Tibial nerve (tissue), 4 donors: ENCODE measurements at regions not wholly inside any gene's neighbourhood (a gene's known extent, or its start where the extent isn't known, plus 50 kb on each side); places are given as distances from the start of the nearest gene placed in this dataset.

ENCODE experiments used
- DNase-seq, 2 donors: peaks; one replicate each; pipeline ENCODE4 v3.0.0-alpha.2; 2019; ENCODE audit warnings: low spot score in 2 of 2
- H3K27ac ChIP-seq, 4 donors: fragments of 200-600 bp; sonication (generic) in 3 of 4; one replicate each; pipeline ENCODE4 v1.5.1; 2017 to 2019; ENCODE audit warnings: mild to moderate bottlenecking in 1 of 4
- H3K27me3 ChIP-seq, 2 donors: fragments of 200-600 bp; sonication (generic) in 1 of 2; one replicate each; pipeline versions ENCODE4 v1.5.1 to v1.6.0; 2017 to 2019
- H3K36me3 ChIP-seq, 3 donors: fragments of 200-600 bp; sonication (generic); one replicate each; pipeline ENCODE4 v1.5.1; 2018 to 2019
- H3K4me1 ChIP-seq, 4 donors: fragments of 200-600 bp; sonication (generic) in 3 of 4; one replicate each; pipeline ENCODE4 v1.5.1; 2017 to 2019
- H3K4me3 ChIP-seq, 4 donors: fragments of 200-600 bp; sonication (generic) in 3 of 4; one replicate each; pipeline ENCODE4 v1.5.1; 2017 to 2019; ENCODE audit warnings: mild to moderate bottlenecking in 1 of 4, moderate library complexity in 1 of 4
- H3K9me3 ChIP-seq, 4 donors: fragments of 200-600 bp; sonication (generic) in 3 of 4; one replicate each; pipeline ENCODE4 v1.5.1; 2017 to 2019
- CTCF ChIP-seq, 5 experiments: fragments of 200-600 bp in 3 of 5; fragments of 450-650 bp in 2 of 5; sonication (generic) in 3 of 5; IDR thresholded peaks; one replicate each; pipeline ENCODE4 v1.5.1; 2016 to 2019; ENCODE audit warnings: antibody characterized with exemption in 5 of 5, mild to moderate bottlenecking in 3 of 5, moderate library complexity in 2 of 5
- EP300 ChIP-seq, 2 donors: sonication (generic); formaldehyde crosslinking; IDR thresholded peaks; one replicate each; pipeline ENCODE4 v1.6.1; 2017; ENCODE audit warnings: antibody characterized with exemption in 2 of 2, mild to moderate bottlenecking in 1 of 2
- POLR2A ChIP-seq, 2 donors: fragments of 450-650 bp; IDR thresholded peaks; one replicate each; pipeline ENCODE4 v1.6.1; 2017; ENCODE audit warnings: antibody characterized with exemption in 2 of 2, mild to moderate bottlenecking in 2 of 2, moderate library complexity in 2 of 2
- WGBS, 2 donors: methylation state at CpG; one replicate each; pipeline ENCODE4 v1.1.5; 2018; 5-methylcytosine and 5-hydroxymethylcytosine counted together

- no peaks in the 10 kb centered on the region for H3K9me3 ChIP-seq
- no peak for DNase-seq
- no peaks in the 10 kb centered on the region for H3K36me3 ChIP-seq
- 67 to 68% methylated on average over 1 of the region's 1 CpG for WGBS, 2 donors
- TF ChIP-seq POLR2A (IDR thresholded peaks at IDR 0.05): no peak
- no peak for TF ChIP-seq EP300 (IDR thresholded peaks at IDR 0.05)
- no peak for TF ChIP-seq CTCF (IDR thresholded peaks at IDR 0.05)
- H3K27me3 ChIP-seq: no peaks in the 10 kb centered on the region
- no peak overlapping the region for H3K4me3 ChIP-seq
- H3K4me1 ChIP-seq: no peaks in the 10 kb centered on the region
- H3K27ac ChIP-seq: no peak overlapping the region
These were observed 111.6 kb upstream of the PTPRZ1 start for GRCh38 chr7:121761399-121761798.

GRCh38 chr7:121755818-121756552 is 117.0 kb upstream of the PTPRZ1 start:
- no peak overlapping the region for H3K4me3 ChIP-seq
- H3K4me1 ChIP-seq: no peaks in the 10 kb centered on the region
- no peak for DNase-seq
- WGBS, 2 donors: 81 to 84% methylated on average over 6 of the region's 6 CpGs
- H3K27me3 ChIP-seq: no peaks in the 10 kb centered on the region
- H3K36me3 ChIP-seq: no peaks in the 10 kb centered on the region
- no peaks in the 10 kb centered on the region for H3K9me3 ChIP-seq
- H3K27ac ChIP-seq: no peak overlapping the region
- no peak for TF ChIP-seq POLR2A (IDR thresholded peaks at IDR 0.05)
- no peak for TF ChIP-seq CTCF (IDR thresholded peaks at IDR 0.05)
- TF ChIP-seq EP300 (IDR thresholded peaks at IDR 0.05): no peak

- TF ChIP-seq POLR2A (IDR thresholded peaks at IDR 0.05) (no peak), EP300 (IDR thresholded peaks at IDR 0.05) (no peak), CTCF (IDR thresholded peaks at IDR 0.05) (no peak)
- Histone ChIP-seq H3K27ac (no peak overlapping the region), H3K9me3 (no peaks in the 10 kb centered on the region), H3K27me3 (no peaks in the 10 kb centered on the region), H3K4me1 (no peaks in the 10 kb centered on the region), H3K4me3 (no peak overlapping the region), H3K36me3 (no peaks in the 10 kb centered on the region)
- WGBS, 2 donors: 60 to 64% methylated on average over 2 of the region's 2 CpGs
- no peak for DNase-seq
These were observed 117.7 kb upstream of the PTPRZ1 start for GRCh38 chr7:121755286-121755685.

- Histone ChIP-seq H3K27ac (no peak overlapping the region), H3K36me3 (no peaks in the 10 kb centered on the region), H3K4me3 (no peak overlapping the region), H3K4me1 (no peaks in the 10 kb centered on the region), H3K9me3 (no peaks in the 10 kb centered on the region), H3K27me3 (no peaks in the 10 kb centered on the region)
- TF ChIP-seq EP300 (IDR thresholded peaks at IDR 0.05) (no peak), CTCF (IDR thresholded peaks at IDR 0.05) (no peak), POLR2A (IDR thresholded peaks at IDR 0.05) (no peak)
- no peak for DNase-seq
- 82 to 88% methylated on average over 2 of the region's 2 CpGs for WGBS, 2 donors
These were observed 119.0 kb upstream of the PTPRZ1 start for GRCh38 chr7:121753944-121754343.

- WGBS, 2 donors: 10 to 21% methylated on average over 4 of the region's 4 CpGs
- H3K36me3 ChIP-seq: no peaks in the 10 kb centered on the region
- TF ChIP-seq CTCF (IDR thresholded peaks at IDR 0.05): peak in 3 of 5 experiments; percentile 14 to 32 (median 22)
- no peak for TF ChIP-seq POLR2A (IDR thresholded peaks at IDR 0.05)
- DNase-seq: no peak
- H3K4me3 ChIP-seq: no peak overlapping the region
- H3K9me3 ChIP-seq: no peaks in the 10 kb centered on the region
- H3K4me1 ChIP-seq: no peaks in the 10 kb centered on the region
- no peaks in the 10 kb centered on the region for H3K27me3 ChIP-seq
- H3K27ac ChIP-seq: no peak overlapping the region
These were observed 120.3 kb upstream of the PTPRZ1 start for GRCh38 chr7:121752706-121753105.
